Sigmoid colon (tissue), 6 donors: ENCODE measurements at regions not wholly inside any gene's neighbourhood (a gene's known extent, or its start where the extent isn't known, plus 50 kb on each side); places are given as distances from the start of the nearest gene placed in this dataset.
"Not testable (repeated sequence)": the region's sequence is repeated elsewhere in the genome, so short reads cannot be mapped to it uniquely, and the experiment has no call there.

ENCODE experiments used
- DNase-seq: peaks from one replicate; pipeline ENCODE4 v3.0.0-alpha.2; 2019
- H3K27ac ChIP-seq, 4 donors: fragments of 200-600 bp; sonication (generic); one replicate each; pipeline ENCODE4 v1.5.1; 2016 to 2019; ENCODE audit warnings: mild to moderate bottlenecking in 1 of 4
- H3K27me3 ChIP-seq, 3 donors: fragments of 200-600 bp; sonication (generic); one replicate each; pipeline ENCODE4 v1.5.1; 2019; ENCODE audit warnings: mild to moderate bottlenecking in 1 of 3
- H3K36me3 ChIP-seq, 4 donors: fragments of 200-600 bp; sonication (generic); one replicate each; pipeline ENCODE4 v1.5.1; 2016 to 2019
- H3K4me1 ChIP-seq, 4 donors: fragments of 200-600 bp; sonication (generic); one replicate each; pipeline ENCODE4 v1.5.1; 2017 to 2019
- H3K4me3 ChIP-seq, 4 donors: fragments of 200-600 bp; sonication (generic); one replicate each; pipeline ENCODE4 v1.5.1; 2017 to 2019; ENCODE audit warnings: mild to moderate bottlenecking in 2 of 4, moderate library complexity in 1 of 4
- H3K9me3 ChIP-seq, 4 donors: fragments of 200-600 bp in 3 of 4; sonication (generic) in 3 of 4; one replicate each; pipeline versions ENCODE4 v1.5.1 to v1.6.1; 2013 to 2019
- CTCF ChIP-seq, 4 experiments: fragments of 450-650 bp in 3 of 4; fragments of 200-600 bp in 1 of 4; IDR thresholded peaks; one replicate each; pipeline ENCODE4 v1.5.1; 2016 to 2019; ENCODE audit warnings: antibody characterized with exemption in 4 of 4, mild to moderate bottlenecking in 3 of 4, moderate library complexity in 2 of 4
- EP300 ChIP-seq, 4 donors: sonication (generic); formaldehyde crosslinking; IDR thresholded peaks; one replicate each; pipeline ENCODE4 v1.6.1; 2017; ENCODE audit warnings: antibody characterized with exemption in 4 of 4
- POLR2A ChIP-seq, 2 donors: fragments of 450-650 bp; IDR thresholded peaks; one replicate each; pipeline ENCODE4 v1.6.1; 2016; ENCODE audit warnings: antibody characterized with exemption in 2 of 2, mild to moderate bottlenecking in 2 of 2, moderate library complexity in 2 of 2
- POLR2AphosphoS5 ChIP-seq, 4 donors: sonication (generic); formaldehyde crosslinking; IDR thresholded peaks; one replicate each; pipeline ENCODE4 v1.6.1; 2017; ENCODE audit warnings: antibody characterized with exemption in 4 of 4
- WGBS, 2 donors: extraction: QIAGEN DNeasy Blood & Tissue Kit; methylation state at CpG; one replicate each; pipeline ENCODE4 v1.1.7; 2013; 5-methylcytosine and 5-hydroxymethylcytosine counted together
- intact Hi-C: fragments of 100-400 bp; cut with DNase I; formaldehyde crosslinking; loops from one replicate; pipeline ENCODE4 v1.15.1; 2023
- donor health status: healthy with polysubstance abuse.
- donor health status: healthy.

DNA sequence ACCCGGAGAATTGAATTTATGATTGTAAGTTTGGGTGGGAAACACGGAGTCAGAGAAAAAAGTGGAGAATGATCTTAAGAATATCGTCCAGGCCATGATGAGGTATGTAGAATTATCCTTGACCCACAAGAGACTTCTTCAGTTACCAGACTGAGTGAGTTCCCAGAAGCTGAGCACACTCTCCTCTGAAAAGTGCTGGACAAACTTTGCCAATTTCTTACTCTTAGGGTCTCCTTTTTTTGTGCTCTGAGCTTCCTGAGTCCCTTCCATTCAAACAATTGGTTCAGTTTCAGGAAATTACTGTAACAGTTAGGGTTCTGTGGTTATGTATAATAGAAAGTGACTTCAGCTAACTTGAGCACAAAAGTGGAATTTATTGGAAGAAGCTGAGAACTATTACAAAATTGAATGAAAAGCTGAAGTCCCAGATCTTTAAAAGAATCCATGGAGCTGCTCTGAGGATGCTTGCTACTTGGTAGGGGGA, 50.6 kb upstream of the EHBP1 start:
- no peak for DNase-seq
- Histone ChIP-seq H3K27me3 (no peaks in the 10 kb centered on the region), H3K27ac (no peak overlapping the region), H3K4me1 (peaks cover 0 to 14% (median 5%) of the 10 kb centered on the region in 4 donors), H3K9me3 (no peaks in the 10 kb centered on the region), H3K36me3 (no peaks in the 10 kb centered on the region), H3K4me3 (no peak overlapping the region)
- intact Hi-C loops = no loop called here
- 89% methylated on average over 3 of the region's 3 CpGs for WGBS, 2 donors
- TF ChIP-seq POLR2AphosphoS5 (IDR thresholded peaks at IDR 0.05) (no peak), POLR2A (IDR thresholded peaks at IDR 0.05) (no peak), CTCF (IDR thresholded peaks at IDR 0.05) (no peak), EP300 (IDR thresholded peaks at IDR 0.05) (no peak)

DNA sequence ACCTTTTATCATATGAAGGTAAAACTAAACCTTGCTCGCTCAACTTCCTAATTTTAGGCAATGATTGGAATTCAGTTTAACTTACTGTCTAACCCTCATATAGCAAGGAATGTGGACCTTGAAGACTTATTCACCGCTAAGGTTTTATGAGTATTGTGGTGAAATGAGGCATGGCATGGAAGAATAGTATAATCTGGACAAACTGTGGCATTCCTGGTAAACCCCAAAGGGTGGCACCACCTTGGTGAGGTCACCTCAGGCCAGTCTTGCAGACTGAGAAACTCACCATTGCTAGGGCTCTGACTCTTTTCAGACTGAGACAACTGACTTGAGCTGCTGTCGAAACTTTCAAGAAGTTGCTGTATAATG, 51.1 kb upstream of the EHBP1 start:
- H3K27ac ChIP-seq = no peak overlapping the region
- WGBS, 2 donors = 84 to 90% methylated on average over 3 of the region's 3 CpGs
- intact Hi-C loops = no loop called here

GRCh38 chr2:62653582-62654422, 51.7 kb upstream of the EHBP1 start:
- peaks cover 0 to 3% (median 0%) of the 10 kb centered on the region in 4 donors for H3K4me1 ChIP-seq
- TF ChIP-seq CTCF (IDR thresholded peaks at IDR 0.05) (no peak), EP300 (IDR thresholded peaks at IDR 0.05) (no peak), POLR2AphosphoS5 (IDR thresholded peaks at IDR 0.05) (no peak), POLR2A (IDR thresholded peaks at IDR 0.05) (no peak)
- H3K9me3 ChIP-seq = no peaks in the 10 kb centered on the region
- intact Hi-C loops = no loop called here
- H3K4me3 ChIP-seq = no peak overlapping the region
- no peaks in the 10 kb centered on the region for H3K36me3 ChIP-seq
- 21 to 70% methylated on average over 5 of the region's 5 CpGs for WGBS, 2 donors
- H3K27me3 ChIP-seq = no peaks in the 10 kb centered on the region
- H3K27ac ChIP-seq = no peak overlapping the region
- no peak for DNase-seq

More for the DNA sequence above, 51.1 kb upstream of the EHBP1 start:
- H3K4me1 ChIP-seq = peaks cover 0 to 9% (median 1%) of the 10 kb centered on the region in 4 donors
- no peaks in the 10 kb centered on the region for H3K27me3 ChIP-seq
- no peak for DNase-seq
- TF ChIP-seq EP300 (IDR thresholded peaks at IDR 0.05) = no peak
- H3K9me3 ChIP-seq = no peaks in the 10 kb centered on the region
- H3K4me3 ChIP-seq = no peak overlapping the region
- no peaks in the 10 kb centered on the region for H3K36me3 ChIP-seq

DNA sequence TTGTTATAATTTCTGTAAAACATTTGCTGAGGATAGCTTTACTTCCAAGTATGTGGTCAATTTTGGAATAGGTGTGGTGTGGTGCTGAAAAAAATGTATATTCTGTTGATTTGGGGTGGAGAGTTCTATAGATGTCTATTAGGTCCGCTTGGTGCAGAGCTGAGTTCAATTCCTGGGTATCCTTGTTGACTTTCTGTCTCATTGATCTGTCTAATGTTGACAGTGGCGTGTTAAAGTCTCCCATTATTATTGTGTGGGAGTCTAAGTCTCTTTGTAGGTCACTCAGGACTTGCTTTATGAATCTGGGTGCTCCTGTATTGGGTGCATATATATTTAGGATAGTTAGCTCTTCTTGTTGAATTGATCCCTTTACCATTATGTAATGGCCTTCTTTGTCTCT, 56.4 kb upstream of the EHBP1 start:
- H3K36me3 ChIP-seq, H3K4me1 ChIP-seq, intact Hi-C loops, H3K9me3 ChIP-seq, H3K27ac ChIP-seq, H3K4me3 ChIP-seq, H3K27me3 ChIP-seq, DNase-seq: not testable (repeated sequence)
- 71 to 73% methylated on average over 2 of the region's 2 CpGs for WGBS, 2 donors

- 59 to 85% methylated on average over 4 of the region's 4 CpGs for WGBS, 2 donors
- TF ChIP-seq POLR2A (IDR thresholded peaks at IDR 0.05) = no peak
- TF ChIP-seq EP300 (IDR thresholded peaks at IDR 0.05) = no peak
- no peak for TF ChIP-seq POLR2AphosphoS5 (IDR thresholded peaks at IDR 0.05)
- no peak for TF ChIP-seq CTCF (IDR thresholded peaks at IDR 0.05)
- no peak overlapping the region for H3K4me3 ChIP-seq
- H3K27me3 ChIP-seq = no peaks in the 10 kb centered on the region
- peaks cover 0 to 29% (median 23%) of the 10 kb centered on the region in 4 donors for H3K4me1 ChIP-seq
- H3K36me3 ChIP-seq = no peaks in the 10 kb centered on the region
- intact Hi-C loops = no loop called here
- no peak overlapping the region for H3K27ac ChIP-seq
- no peaks in the 10 kb centered on the region for H3K9me3 ChIP-seq
- no peak for DNase-seq
These were observed 62.4 kb upstream of the EHBP1 start for GRCh38 chr2:62643100-62643471.
